ENCODE measurements at regions not wholly inside any gene's neighbourhood (a gene's known extent, or its start where the extent isn't known, plus 50 kb on each side); places are given as distances from the start of the nearest gene placed in this dataset.

DNA sequence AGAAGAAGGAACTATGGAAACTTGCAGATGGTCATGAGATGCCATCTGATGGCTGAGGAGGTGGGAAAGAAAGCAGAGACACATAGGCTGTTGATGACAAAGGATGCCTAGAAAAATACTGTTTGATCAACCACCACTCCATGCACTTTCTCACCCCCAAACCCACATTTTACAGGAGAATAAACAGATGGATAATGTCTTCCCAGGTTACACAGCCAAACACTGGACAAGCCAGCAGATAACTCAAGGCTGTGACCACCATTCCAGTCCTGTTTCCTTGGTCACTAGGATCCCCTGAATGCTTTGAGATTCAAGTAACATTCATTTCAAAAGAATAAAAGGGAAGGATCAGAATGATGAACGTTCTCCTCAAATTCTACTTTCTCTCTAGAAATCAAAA lies 733.0 kb upstream of the SOX11 start:
- POLR2A ChIA-PET, result no interaction called here
- RAD21 ChIA-PET (ENCODE audit: low non-redundant PET in 1 of 2, low total read pairs in 2 of 2, uncharacterized antibody in 2 of 2, unreplicated experiment in 2 of 2), result no interaction called here
- DNase-seq (ENCODE audit: low read depth, low spot score) (no peak), ATAC-seq (no peak)
- Histone ChIP-seq H3K4me3 (replicated peaks in 1 of 2; ENCODE audit: low read depth in 1 of 2, low read length in 2 of 2) (no peak overlapping the region), H3K36me3 (ENCODE audit: control insufficient read depth in 1 of 2, insufficient read depth in 2 of 2, low read length in 2 of 2) (no peaks in the 10 kb centered on the region), H2AFZ (ENCODE audit: low read depth, low read length, poor library complexity, severe bottlenecking) (no peak overlapping the region), H3K4me1 (ENCODE audit: control insufficient read depth in 1 of 2, insufficient read depth in 2 of 2, low read length in 2 of 2) (no peaks in the 10 kb centered on the region), H3K27ac (ENCODE audit: low read depth, low read length) (no peak overlapping the region), H3K9ac (ENCODE audit: low read length) (no peak overlapping the region), H3K9me2 (ENCODE audit: insufficient read depth) (no peaks in the 10 kb centered on the region), H3K79me2 (ENCODE audit: insufficient read depth, low read length) (no peaks in the 10 kb centered on the region), H3K27me3 (ENCODE audit: insufficient read depth, low read length) (no peaks in the 10 kb centered on the region), H3K4me2 (ENCODE audit: low read length) (no peak overlapping the region), H4K20me1 (ENCODE audit: insufficient read depth) (no peaks in the 10 kb centered on the region), H3K9me3 (ENCODE audit: control insufficient read depth in 1 of 2, insufficient read depth in 1 of 2, low read depth in 1 of 2, low read length in 2 of 2) (peaks cover 14 to 21% of the 10 kb centered on the region in 2 experiments; a peak in 2 of 4 replicates)
- CTCF ChIA-PET, result no interaction called here
- intact Hi-C loops (cut with micrococcal nuclease), result no loop called here
- no TSS peak for BruUV-seq (replicated peaks)
- TF ChIP-seq EZH2phosphoT487 (IDR thresholded peaks at IDR 0.05; ENCODE audit: borderline replicate concordance), result no peak
- TF ChIP-seq, protein P1, sequence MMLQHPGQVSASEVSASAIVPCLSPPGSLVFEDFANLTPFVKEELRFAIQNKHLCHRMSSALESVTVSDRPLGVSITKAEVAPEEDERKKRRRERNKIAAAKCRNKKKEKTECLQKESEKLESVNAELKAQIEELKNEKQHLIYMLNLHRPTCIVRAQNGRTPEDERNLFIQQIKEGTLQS (IDR thresholded peaks at IDR 0.05), result no peak
- TF ChIP-seq, protein P2, sequence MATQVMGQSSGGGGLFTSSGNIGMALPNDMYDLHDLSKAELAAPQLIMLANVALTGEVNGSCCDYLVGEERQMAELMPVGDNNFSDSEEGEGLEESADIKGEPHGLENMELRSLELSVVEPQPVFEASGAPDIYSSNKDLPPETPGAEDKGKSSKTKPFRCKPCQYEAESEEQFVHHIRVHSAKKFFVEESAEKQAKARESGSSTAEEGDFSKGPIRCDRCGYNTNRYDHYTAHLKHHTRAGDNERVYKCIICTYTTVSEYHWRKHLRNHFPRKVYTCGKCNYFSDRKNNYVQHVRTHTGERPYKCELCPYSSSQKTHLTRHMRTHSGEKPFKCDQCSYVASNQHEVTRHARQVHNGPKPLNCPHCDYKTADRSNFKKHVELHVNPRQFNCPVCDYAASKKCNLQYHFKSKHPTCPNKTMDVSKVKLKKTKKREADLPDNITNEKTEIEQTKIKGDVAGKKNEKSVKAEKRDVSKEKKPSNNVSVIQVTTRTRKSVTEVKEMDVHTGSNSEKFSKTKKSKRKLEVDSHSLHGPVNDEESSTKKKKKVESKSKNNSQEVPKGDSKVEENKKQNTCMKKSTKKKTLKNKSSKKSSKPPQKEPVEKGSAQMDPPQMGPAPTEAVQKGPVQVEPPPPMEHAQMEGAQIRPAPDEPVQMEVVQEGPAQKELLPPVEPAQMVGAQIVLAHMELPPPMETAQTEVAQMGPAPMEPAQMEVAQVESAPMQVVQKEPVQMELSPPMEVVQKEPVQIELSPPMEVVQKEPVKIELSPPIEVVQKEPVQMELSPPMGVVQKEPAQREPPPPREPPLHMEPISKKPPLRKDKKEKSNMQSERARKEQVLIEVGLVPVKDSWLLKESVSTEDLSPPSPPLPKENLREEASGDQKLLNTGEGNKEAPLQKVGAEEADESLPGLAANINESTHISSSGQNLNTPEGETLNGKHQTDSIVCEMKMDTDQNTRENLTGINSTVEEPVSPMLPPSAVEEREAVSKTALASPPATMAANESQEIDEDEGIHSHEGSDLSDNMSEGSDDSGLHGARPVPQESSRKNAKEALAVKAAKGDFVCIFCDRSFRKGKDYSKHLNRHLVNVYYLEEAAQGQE (IDR thresholded peaks at IDR 0.05; ENCODE audit: low read depth), result no peak
- no peak for TF ChIP-seq RAD21 (IDR thresholded peaks at IDR 0.05; ENCODE audit: low read depth)
- TF ChIP-seq CBX3 (IDR thresholded peaks at IDR 0.05; ENCODE audit: low read depth), result no peak
- no peak for TF ChIP-seq EZH2 (IDR thresholded peaks at IDR 0.05)
- TF ChIP-seq SP1 (IDR thresholded peaks at IDR 0.05; ENCODE audit: low read depth), result no peak
- no peak for TF ChIP-seq SRF (IDR thresholded peaks at IDR 0.05; ENCODE audit: low read depth)
- no peak for TF ChIP-seq SIN3A (IDR thresholded peaks at IDR 0.05; ENCODE audit: low read depth)
- TF ChIP-seq, protein P3, sequence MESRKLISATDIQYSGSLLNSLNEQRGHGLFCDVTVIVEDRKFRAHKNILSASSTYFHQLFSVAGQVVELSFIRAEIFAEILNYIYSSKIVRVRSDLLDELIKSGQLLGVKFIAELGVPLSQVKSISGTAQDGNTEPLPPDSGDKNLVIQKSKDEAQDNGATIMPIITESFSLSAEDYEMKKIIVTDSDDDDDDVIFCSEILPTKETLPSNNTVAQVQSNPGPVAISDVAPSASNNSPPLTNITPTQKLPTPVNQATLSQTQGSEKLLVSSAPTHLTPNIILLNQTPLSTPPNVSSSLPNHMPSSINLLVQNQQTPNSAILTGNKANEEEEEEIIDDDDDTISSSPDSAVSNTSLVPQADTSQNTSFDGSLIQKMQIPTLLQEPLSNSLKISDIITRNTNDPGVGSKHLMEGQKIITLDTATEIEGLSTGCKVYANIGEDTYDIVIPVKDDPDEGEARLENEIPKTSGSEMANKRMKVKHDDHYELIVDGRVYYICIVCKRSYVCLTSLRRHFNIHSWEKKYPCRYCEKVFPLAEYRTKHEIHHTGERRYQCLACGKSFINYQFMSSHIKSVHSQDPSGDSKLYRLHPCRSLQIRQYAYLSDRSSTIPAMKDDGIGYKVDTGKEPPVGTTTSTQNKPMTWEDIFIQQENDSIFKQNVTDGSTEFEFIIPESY (IDR thresholded peaks at IDR 0.05; ENCODE audit: extremely low read depth, insufficient replicate concordance, low read length), result no peak
- TF ChIP-seq POLR2AphosphoS5 (IDR thresholded peaks at IDR 0.05; ENCODE audit: low read depth, low read length), result no peak
- no peak for TF ChIP-seq POLR2A (IDR thresholded peaks at IDR 0.05; ENCODE audit: borderline replicate concordance, extremely low read depth, insufficient read depth, insufficient read length)
- TF ChIP-seq, protein P4, sequence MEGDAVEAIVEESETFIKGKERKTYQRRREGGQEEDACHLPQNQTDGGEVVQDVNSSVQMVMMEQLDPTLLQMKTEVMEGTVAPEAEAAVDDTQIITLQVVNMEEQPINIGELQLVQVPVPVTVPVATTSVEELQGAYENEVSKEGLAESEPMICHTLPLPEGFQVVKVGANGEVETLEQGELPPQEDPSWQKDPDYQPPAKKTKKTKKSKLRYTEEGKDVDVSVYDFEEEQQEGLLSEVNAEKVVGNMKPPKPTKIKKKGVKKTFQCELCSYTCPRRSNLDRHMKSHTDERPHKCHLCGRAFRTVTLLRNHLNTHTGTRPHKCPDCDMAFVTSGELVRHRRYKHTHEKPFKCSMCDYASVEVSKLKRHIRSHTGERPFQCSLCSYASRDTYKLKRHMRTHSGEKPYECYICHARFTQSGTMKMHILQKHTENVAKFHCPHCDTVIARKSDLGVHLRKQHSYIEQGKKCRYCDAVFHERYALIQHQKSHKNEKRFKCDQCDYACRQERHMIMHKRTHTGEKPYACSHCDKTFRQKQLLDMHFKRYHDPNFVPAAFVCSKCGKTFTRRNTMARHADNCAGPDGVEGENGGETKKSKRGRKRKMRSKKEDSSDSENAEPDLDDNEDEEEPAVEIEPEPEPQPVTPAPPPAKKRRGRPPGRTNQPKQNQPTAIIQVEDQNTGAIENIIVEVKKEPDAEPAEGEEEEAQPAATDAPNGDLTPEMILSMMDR (IDR thresholded peaks at IDR 0.05 in 2 of 3, conservative IDR thresholded peaks at IDR 0.05 in 1 of 3; ENCODE audit: borderline replicate concordance in 1 of 3, insufficient read depth in 1 of 3, low read depth in 2 of 3, low read length in 2 of 3), result no peak
- TF ChIP-seq ZFX (IDR thresholded peaks at IDR 0.05), result no peak
- no peak for TF ChIP-seq ELF1 (IDR thresholded peaks at IDR 0.05; ENCODE audit: borderline replicate concordance, low read depth)
- no peak for TF ChIP-seq FOSL1 (IDR thresholded peaks at IDR 0.05; ENCODE audit: low read depth)
